ENCODE measurements at regions not wholly inside any gene's neighbourhood (a gene's known extent, or its start where the extent isn't known, plus 50 kb on each side); places are given as distances from the start of the nearest gene placed in this dataset.

DNA sequence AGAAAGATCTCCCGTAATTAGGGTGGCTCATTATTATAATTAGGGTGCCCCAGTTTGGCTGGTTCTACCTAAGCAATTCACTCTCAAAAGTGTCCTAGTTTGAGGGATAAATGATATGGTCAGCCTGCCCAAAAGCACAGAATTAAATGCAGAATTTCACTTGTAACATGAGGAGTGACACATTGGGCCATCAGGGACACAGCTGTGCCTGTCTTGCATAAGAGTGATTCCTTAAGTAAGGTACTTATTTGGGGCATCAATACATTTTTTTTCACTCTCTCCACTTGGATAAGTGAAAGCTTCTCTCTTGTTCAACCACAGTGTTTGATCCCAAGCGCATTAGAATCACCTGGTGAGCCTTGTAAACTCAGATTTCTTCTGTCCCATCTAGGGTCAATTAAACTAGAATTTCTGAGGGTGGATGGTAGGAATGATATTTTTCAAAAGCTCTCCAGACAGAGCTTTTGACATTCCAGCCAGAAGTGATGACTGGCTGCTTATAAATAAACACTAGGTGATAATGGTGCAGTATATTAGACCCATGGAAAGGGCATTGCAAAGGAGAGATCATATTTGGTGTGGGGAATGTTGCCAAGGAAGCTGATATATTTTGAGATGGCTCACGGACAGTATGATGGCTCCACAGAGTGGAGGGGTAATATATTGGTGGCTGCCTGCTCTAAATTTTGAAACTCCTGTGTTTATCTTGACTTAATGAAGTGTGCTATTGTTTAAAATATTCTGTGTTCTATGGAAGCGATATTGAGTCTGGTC lies 458.1 kb upstream of the RASGRP1 start:
- no peak for TF ChIP-seq CTCF (IDR thresholded peaks at IDR 0.05; ENCODE audit: poor library complexity, severe bottlenecking)
- no peak for TF ChIP-seq REST (IDR thresholded peaks at IDR 0.05; ENCODE audit: borderline replicate concordance)
- no peak for TF ChIP-seq POLR2AphosphoS5 (IDR thresholded peaks at IDR 0.05)
- TF ChIP-seq EZH2 (IDR thresholded peaks at IDR 0.05; ENCODE audit: borderline replicate concordance, insufficient read depth, low read length, poor library complexity, severe bottlenecking) = no peak
- TF ChIP-seq MXI1 (conservative IDR thresholded peaks at IDR 0.05; ENCODE audit: poor library complexity, severe bottlenecking) = no peak
- no peak for TF ChIP-seq SMC3 (conservative IDR thresholded peaks at IDR 0.05; ENCODE audit: poor library complexity)
